Ectodermal cell (in vitro differentiated cells): ENCODE measurements at regions not wholly inside any gene's neighbourhood (a gene's known extent, or its start where the extent isn't known, plus 50 kb on each side); places are given as distances from the start of the nearest gene placed in this dataset.

Experiments used
- H3K27ac ChIP-seq: 2 replicates; pipeline ENCODE4 v1.7.0; 2013; ENCODE audit warnings: mild to moderate bottlenecking, low read depth, low read length; ENCODE audit not compliant: insufficient read depth, poor library complexity, severe bottlenecking
- H3K27me3 ChIP-seq: 2 replicates; pipeline ENCODE4 v1.7.0; 2013; ENCODE audit warnings: mild to moderate bottlenecking, low read length; ENCODE audit not compliant: insufficient read depth, control insufficient read depth, poor library complexity, severe bottlenecking
- H3K36me3 ChIP-seq: one replicate; pipeline ENCODE4 v1.7.0; 2013; ENCODE audit warnings: low read length; ENCODE audit not compliant: control insufficient read depth, insufficient read depth
- H3K4me1 ChIP-seq: one replicate; pipeline ENCODE4 v1.7.0; 2013; ENCODE audit warnings: low read length; ENCODE audit not compliant: control insufficient read depth, insufficient read depth
- H3K4me3 ChIP-seq: 2 replicates; pipeline ENCODE4 v1.7.0; 2013; ENCODE audit warnings: low read depth, low read length, control low read depth; ENCODE audit not compliant: insufficient read depth
- H3K9me3 ChIP-seq: 2 replicates; pipeline ENCODE4 v1.7.0; 2013; ENCODE audit warnings: mild to moderate bottlenecking, low read length, moderate library complexity; ENCODE audit not compliant: control insufficient read depth
- WGBS, 2 experiments: methylation state at CpG; one replicate each; pipeline ENCODE4 v1.1.7; 2013; ENCODE audit warnings: missing lambda C conversion rate in 2 of 2; 5-methylcytosine and 5-hydroxymethylcytosine counted together

DNA sequence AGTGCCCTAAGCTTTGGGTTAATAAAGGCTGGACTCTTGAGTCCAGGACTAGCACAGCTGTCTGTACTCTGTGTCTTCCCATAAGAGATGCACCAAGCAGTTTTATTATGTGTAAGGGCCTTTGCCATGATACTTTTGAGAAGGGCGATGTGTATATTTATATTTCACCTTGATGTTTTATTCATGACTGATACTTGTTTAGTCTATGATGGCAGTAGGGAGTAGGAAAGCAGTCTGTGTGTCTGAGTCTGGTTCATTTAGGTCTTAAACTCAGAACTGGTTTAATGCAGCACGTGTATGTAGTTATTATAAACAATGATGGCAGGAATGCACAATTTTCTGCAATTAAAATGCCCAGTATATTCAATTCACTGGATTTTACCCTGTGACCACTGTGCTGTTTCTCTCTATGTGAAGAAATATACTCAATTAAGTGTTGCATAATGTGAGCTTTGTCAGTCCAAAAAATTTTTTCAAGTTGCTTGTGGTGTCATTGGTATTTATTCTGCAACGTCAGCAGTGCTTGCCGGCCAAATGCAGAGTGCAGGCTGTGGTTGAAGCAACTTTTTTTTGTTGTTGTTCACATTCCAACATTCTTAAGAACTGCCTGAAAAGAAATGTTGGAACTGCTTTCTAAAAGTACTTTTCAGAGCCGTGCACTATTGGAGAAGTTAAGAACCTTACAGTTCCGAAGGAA, 423.7 kb upstream of the SEMA6D start:
- 70 to 81% methylated on average over 5 to 6 of the region's 6 CpGs for WGBS, 2 experiments
- no peaks in the 10 kb centered on the region for H3K9me3 ChIP-seq
- H3K27ac ChIP-seq: no peak overlapping the region
- H3K36me3 ChIP-seq: no peaks in the 10 kb centered on the region
- H3K27me3 ChIP-seq: no peaks in the 10 kb centered on the region
- no peak overlapping the region for H3K4me3 ChIP-seq
- peaks cover 25% of the 10 kb centered on the region for H3K4me1 ChIP-seq

DNA sequence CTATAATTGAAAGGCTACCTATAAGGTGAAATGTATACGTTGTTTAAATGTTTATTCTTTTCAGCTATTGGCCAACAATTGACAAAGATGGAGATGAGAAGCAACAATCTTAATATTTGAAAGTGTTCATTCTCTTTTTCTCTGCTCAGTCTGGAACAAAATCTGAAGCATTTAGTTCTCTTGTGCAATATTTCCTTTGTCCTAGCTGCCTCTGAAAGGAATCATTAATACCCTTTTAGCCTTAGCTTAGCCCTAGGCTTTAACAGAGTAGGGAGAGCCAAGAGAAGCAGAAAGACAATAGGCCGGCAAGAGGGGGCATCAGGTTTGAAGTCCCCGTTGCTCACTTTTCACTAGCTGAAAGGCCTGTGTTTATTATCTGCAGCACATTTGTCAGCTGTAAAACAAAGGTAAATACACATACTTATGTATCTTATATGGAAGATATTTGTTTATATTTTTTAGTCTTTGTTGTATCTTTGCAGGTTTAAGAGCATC, 422.5 kb upstream of the SEMA6D start:
- 33 to 41% methylated on average over 1 to 3 of the region's 3 CpGs for WGBS, 2 experiments
- H3K27ac ChIP-seq: no peak overlapping the region

DNA sequence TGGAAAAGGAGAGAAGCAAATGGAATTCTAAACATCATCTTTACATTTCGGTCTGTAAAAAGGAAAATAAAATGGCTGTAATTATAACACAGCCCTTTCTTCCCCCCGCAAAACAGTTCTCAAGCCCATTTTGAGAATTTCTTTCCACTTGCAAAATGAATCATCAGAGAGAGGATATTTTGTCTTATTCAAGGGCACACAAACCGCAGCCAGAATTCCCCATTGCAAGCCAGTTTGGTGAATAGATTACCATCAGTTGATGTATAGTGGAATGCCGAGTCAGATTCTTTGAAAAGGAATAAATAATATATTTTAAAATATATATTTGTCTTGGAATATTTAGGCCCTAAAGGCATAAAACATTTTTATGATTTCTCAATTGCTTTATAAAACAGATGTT, 420.4 kb upstream of the SEMA6D start:
- no peaks in the 10 kb centered on the region for H3K9me3 ChIP-seq
- H3K27ac ChIP-seq: no peak overlapping the region
- no peaks in the 10 kb centered on the region for H3K36me3 ChIP-seq
- H3K4me3 ChIP-seq: no peak overlapping the region
- no peaks in the 10 kb centered on the region for H3K27me3 ChIP-seq
- H3K4me1 ChIP-seq: peaks cover 26% of the 10 kb centered on the region
- WGBS, 2 experiments: 88% methylated on average over 4 of the region's 4 CpGs; no CpG with 5 or more reads in 1 of the 2 experiments

More for the DNA sequence above, 422.5 kb upstream of the SEMA6D start:
- no peaks in the 10 kb centered on the region for H3K27me3 ChIP-seq
- H3K4me3 ChIP-seq: no peak overlapping the region
- H3K9me3 ChIP-seq: no peaks in the 10 kb centered on the region
- H3K4me1 ChIP-seq: peaks cover 23% of the 10 kb centered on the region
- no peaks in the 10 kb centered on the region for H3K36me3 ChIP-seq

DNA sequence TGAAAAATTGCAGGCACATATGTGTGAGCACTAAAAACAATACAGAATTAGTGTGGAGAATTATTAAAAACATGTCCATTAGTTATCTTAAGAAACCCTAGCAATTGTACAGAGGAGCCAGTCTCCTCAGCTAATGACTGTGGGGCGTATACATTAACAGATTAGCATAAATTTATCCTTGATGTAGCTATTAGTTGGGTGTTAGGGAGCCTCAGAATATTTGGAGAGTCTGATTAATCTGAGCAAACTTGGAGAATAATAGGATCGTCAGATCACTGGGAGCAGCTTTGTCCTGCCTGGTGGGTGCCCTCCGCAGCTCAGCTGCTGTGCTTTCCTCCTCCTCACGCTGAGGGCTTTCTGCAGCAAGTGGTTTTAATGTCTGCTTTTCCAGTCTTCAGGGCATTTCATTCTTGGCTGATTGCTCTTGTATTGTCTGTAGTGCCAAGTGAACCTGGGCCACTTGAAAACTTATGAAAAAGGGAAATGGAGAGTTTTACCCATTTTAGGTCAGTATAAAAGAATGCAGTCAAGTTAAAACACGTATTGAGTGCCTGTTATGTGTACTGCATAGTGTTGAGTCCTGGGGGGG, 417.4 kb upstream of the SEMA6D start:
- Histone ChIP-seq H3K9me3 (no peaks in the 10 kb centered on the region), H3K4me3 (no peak overlapping the region), H3K36me3 (no peaks in the 10 kb centered on the region), H3K27me3 (no peaks in the 10 kb centered on the region), H3K4me1 (peaks cover 20% of the 10 kb centered on the region), H3K27ac (no peak overlapping the region)
- 32 to 33% methylated on average over 4 of the region's 5 CpGs for WGBS, 2 experiments

DNA sequence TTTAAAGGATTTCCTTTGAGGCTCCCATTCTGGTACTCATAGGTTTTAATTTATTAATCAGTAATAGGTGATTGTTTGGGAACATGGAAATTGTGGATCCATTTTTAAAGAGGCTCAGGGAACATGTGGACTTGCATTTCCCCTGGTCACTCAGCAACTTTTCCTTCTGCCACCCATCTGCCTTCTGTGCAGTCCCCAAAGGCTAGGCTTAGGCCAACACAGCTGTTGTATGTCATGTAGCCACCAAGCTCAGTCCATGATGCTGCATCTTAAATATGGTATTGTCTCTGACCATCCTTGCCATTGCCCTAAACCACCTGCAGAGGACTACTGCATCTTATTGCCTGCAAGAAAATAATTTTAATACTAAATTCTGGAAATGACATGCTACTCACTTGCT, 416.7 kb upstream of the SEMA6D start:
- H3K27me3 ChIP-seq: no peaks in the 10 kb centered on the region
- H3K27ac ChIP-seq: no peak overlapping the region
- no peaks in the 10 kb centered on the region for H3K36me3 ChIP-seq
- H3K4me3 ChIP-seq: no peak overlapping the region
- peaks cover 20% of the 10 kb centered on the region for H3K4me1 ChIP-seq
- H3K9me3 ChIP-seq: no peaks in the 10 kb centered on the region

DNA sequence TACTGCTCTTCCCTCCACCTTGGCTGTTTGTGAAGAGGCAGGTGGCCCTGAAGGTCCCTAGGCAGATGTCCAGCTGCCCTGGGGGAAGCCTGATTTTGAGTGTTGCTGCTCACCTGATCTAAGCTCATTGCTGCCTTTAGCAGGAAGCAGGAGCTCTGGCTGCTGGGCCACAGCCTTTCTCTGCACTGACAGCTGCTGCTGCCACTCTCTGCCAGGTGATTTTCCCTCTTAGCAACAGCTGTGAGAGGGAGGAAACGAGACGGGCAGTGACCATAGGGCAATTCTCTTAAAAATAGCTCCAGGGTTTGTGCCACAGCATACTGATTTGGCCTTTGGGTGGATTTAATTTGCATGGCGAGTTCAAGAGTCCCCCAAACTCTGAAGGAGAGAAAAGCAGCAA, 415.8 kb upstream of the SEMA6D start:
- Histone ChIP-seq H3K4me1 (peaks cover 20% of the 10 kb centered on the region), H3K9me3 (no peaks in the 10 kb centered on the region), H3K36me3 (no peaks in the 10 kb centered on the region), H3K27me3 (no peaks in the 10 kb centered on the region), H3K27ac (no peak overlapping the region), H3K4me3 (no peak overlapping the region)
- 77% methylated on average over 3 of the region's 3 CpGs for WGBS, 2 experiments

DNA sequence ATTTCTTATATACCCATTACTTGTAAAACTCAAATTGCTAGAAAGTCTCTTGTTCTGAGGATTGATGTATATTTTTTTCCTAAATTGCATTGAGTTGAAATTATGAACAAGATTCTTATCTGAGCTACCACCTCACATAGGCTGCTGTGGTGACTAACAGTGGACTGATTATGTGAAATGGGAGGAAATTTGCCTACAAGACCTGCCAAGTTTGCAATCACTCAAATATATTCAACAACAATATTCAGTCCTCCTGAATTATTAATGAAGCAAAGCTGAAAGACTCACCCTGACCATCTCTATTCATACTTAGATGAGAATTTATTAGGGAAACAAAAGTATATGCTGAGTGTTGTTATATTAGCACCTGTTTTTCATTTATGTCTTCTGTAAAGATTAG, 412.6 kb upstream of the SEMA6D start:
- Histone ChIP-seq H3K4me3 (no peak overlapping the region), H3K9me3 (no peaks in the 10 kb centered on the region), H3K4me1 (peaks cover 8% of the 10 kb centered on the region), H3K27ac (no peak overlapping the region), H3K36me3 (no peaks in the 10 kb centered on the region), H3K27me3 (no peaks in the 10 kb centered on the region)

DNA sequence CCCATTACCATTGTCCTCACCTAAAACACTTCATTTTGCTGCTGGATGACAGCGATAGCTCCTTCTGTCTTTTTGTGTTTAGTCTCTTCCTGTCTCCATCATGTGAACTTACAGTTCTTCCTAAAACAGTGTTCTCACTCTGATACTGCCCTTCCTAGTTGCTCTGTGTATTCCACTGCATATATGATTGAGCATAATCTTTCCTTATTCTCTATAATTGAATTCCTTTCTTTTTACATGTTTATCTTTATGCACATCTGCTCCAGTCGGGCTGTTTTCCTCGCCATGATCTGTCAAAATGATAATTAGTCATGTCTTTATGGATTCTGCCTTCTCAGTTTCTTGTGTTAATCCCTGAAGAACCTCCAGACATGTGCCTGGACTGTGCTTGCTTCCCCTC, 405.1 kb upstream of the SEMA6D start:
- 91 to 95% methylated on average over 3 of the region's 3 CpGs for WGBS, 2 experiments
- H3K4me3 ChIP-seq: no peak overlapping the region
- H3K9me3 ChIP-seq: no peaks in the 10 kb centered on the region
- no peaks in the 10 kb centered on the region for H3K27me3 ChIP-seq
- no peaks in the 10 kb centered on the region for H3K36me3 ChIP-seq
- no peak overlapping the region for H3K27ac ChIP-seq
- H3K4me1 ChIP-seq: no peaks in the 10 kb centered on the region

DNA sequence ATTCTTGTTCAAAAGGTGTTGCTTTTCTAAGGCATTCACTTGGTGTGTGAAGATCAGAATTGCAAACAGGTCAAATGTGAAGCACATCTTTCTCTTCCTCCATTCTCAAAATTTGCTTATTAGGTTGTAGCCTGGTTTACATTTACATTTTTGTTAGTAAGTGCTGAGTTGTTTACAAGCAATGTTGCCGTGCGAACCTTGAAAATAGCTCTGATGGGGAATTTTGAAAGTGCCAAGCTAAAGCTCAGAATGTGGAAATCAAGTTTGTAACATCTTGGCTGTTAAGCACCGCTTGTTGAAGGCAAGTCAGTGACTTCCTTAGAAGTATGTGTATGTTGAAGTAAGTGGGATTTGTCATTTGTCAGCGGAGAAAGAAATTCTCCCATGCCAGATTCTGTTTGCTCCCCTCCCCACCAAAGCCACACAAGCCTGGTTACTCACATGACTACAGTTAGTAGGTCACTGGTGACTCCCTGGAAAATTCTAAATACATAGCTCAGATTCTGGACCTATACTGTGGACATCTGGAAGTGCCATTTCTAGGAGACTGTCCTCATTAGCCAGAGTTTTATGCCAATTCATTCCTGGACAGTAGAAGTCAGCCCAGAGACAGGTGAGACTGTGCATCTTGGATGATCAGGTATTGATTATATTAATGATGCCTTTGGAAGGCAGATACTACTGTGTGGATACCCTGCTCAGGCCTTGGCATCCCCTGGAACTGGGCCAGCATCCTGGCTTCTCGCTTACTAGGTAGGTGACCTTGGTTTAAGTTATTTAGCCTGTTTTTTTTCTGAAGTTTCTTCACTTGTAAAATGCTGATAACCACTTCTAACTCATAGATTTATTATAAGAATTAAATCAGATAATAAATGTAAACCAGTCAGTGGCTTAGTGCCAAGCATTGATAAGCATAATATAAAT, 390.6 kb upstream of the SEMA6D start:
- WGBS, 2 experiments: 90 to 95% methylated on average over 5 of the region's 5 CpGs
- Histone ChIP-seq H3K27ac (no peak overlapping the region), H3K36me3 (no peaks in the 10 kb centered on the region), H3K4me1 (no peaks in the 10 kb centered on the region), H3K27me3 (no peaks in the 10 kb centered on the region), H3K9me3 (no peaks in the 10 kb centered on the region), H3K4me3 (no peak overlapping the region)

DNA sequence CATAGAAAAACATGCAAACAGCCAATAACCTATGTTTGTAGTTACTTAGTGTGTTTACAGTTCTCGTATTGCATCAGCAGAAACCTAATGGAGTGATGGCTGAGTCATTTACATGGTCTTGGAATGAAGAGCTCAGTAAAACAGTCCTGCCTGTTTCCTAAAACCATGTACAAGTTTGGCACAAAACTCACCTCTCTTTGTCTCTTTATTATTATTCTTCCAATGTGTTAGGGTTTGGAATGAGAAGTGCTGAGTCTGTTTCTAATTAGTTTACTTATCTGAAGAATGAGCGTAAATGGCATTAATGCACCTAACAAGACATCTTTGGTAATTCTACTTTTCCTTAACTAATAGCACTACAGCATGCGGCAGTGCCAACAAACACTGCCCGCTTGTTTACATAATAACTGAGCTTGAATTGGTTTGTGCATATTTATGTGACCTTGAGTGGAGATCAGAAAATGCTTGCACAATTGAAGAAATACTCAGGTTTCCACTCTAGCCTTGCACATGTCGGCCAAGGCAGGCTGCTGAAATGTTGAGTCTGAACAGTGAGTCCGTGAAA, 385.4 kb upstream of the SEMA6D start:
- Histone ChIP-seq H3K9me3 (peaks cover 2% of the 10 kb centered on the region), H3K4me3 (no peak overlapping the region), H3K36me3 (no peaks in the 10 kb centered on the region), H3K27me3 (no peaks in the 10 kb centered on the region), H3K4me1 (no peaks in the 10 kb centered on the region), H3K27ac (no peak overlapping the region)
- 92 to 95% methylated on average over 5 to 6 of the region's 6 CpGs for WGBS, 2 experiments
